ENCODE measurements at regions not wholly inside any gene's neighbourhood (a gene's known extent, or its start where the extent isn't known, plus 50 kb on each side); places are given as distances from the start of the nearest gene placed in this dataset.

- DNase-seq (ENCODE audit: low read depth), result no peak
These were observed 53.3 kb upstream of the ATP1B1 start for GRCh38 chr1:169053196-169053595.
